Activated naive CD4-positive, alpha-beta T cell treated with anti-CD3 and anti-CD28 coated beads for 36 hours (primary cell): ENCODE measurements at regions not wholly inside any gene's neighbourhood (a gene's known extent, or its start where the extent isn't known, plus 50 kb on each side); places are given as distances from the start of the nearest gene placed in this dataset.
"Not testable (repeated sequence)": the region's sequence is repeated elsewhere in the genome, so short reads cannot be mapped to it uniquely, and the experiment has no call there.

ENCODE experiments used
- CTCF ChIA-PET: fragments of 350-600 bp; sonication (Branson Sonifier 250); formaldehyde crosslinking; loops from one replicate; lab custom pipeline; 2021; ENCODE audit warnings: antibody characterized with exemption; lab: Charles Lee
- DNase-seq: peaks from one replicate; pipeline ENCODE4 v3.0.0-alpha.2; 2020
- H3K27ac Mint-ChIP-seq: one replicate; pipeline ENCODE4 v1.8.0; 2021; ENCODE audit warnings: mild to moderate bottlenecking, mixed read lengths
- H3K27me3 Mint-ChIP-seq: one replicate; pipeline ENCODE4 v1.8.0; 2021; ENCODE audit warnings: low read depth, mixed read lengths
- H3K36me3 Mint-ChIP-seq: one replicate; pipeline ENCODE4 v1.8.0; 2021; ENCODE audit warnings: low read depth, mixed read lengths
- H3K4me1 Mint-ChIP-seq: one replicate; pipeline ENCODE4 v1.8.0; 2021; ENCODE audit warnings: low read depth, mixed read lengths
- H3K4me3 Mint-ChIP-seq: one replicate; pipeline ENCODE4 v1.8.0; 2021; ENCODE audit warnings: mild to moderate bottlenecking, moderate library complexity, mixed read lengths
- H3K9me3 Mint-ChIP-seq: one replicate; pipeline ENCODE4 v1.8.0; 2021; ENCODE audit warnings: mixed read lengths
- intact Hi-C: fragments of 100-400 bp; cut with micrococcal nuclease; formaldehyde crosslinking; loops from one replicate; pipeline ENCODE4 v1.15.1; 2023

GRCh38 chr4:144403893-144404292 lies 242.1 kb upstream of the HHIP start:
- H3K4me1 Mint-ChIP-seq, result no peaks in the 10 kb centered on the region
- H3K27ac Mint-ChIP-seq, result no peak overlapping the region
- H3K36me3 Mint-ChIP-seq, result no peaks in the 10 kb centered on the region
- DNase-seq, result no peak
- intact Hi-C loops, result no loop called here
- no peak overlapping the region for H3K4me3 Mint-ChIP-seq
- no peaks in the 10 kb centered on the region for H3K27me3 Mint-ChIP-seq
- H3K9me3 Mint-ChIP-seq, result no peaks in the 10 kb centered on the region
- CTCF ChIA-PET, result no interaction called here

GRCh38 chr4:144409525-144409924 lies 236.4 kb upstream of the HHIP start:
- CTCF ChIA-PET, result no interaction called here

GRCh38 chr4:144410230-144410783 lies 235.6 kb upstream of the HHIP start:
- H3K4me1 Mint-ChIP-seq, result no peaks in the 10 kb centered on the region
- no peaks in the 10 kb centered on the region for H3K9me3 Mint-ChIP-seq
- intact Hi-C loops, result no loop called here
- no peak for DNase-seq
- no peak overlapping the region for H3K27ac Mint-ChIP-seq
- no peak overlapping the region for H3K4me3 Mint-ChIP-seq
- H3K36me3 Mint-ChIP-seq, result no peaks in the 10 kb centered on the region
- no peaks in the 10 kb centered on the region for H3K27me3 Mint-ChIP-seq
- CTCF ChIA-PET, result no interaction called here

More at GRCh38 chr4:144409525-144409924, 236.4 kb upstream of the HHIP start:
- intact Hi-C loops, result no loop called here
- H3K36me3 Mint-ChIP-seq, result no peaks in the 10 kb centered on the region
- no peak overlapping the region for H3K4me3 Mint-ChIP-seq
- H3K4me1 Mint-ChIP-seq, result no peaks in the 10 kb centered on the region
- DNase-seq, result no peak
- no peaks in the 10 kb centered on the region for H3K9me3 Mint-ChIP-seq
- H3K27me3 Mint-ChIP-seq, result no peaks in the 10 kb centered on the region
- no peak overlapping the region for H3K27ac Mint-ChIP-seq

- no peak for DNase-seq
- no peaks in the 10 kb centered on the region for H3K27me3 Mint-ChIP-seq
- intact Hi-C loops, result no loop called here
- no peak overlapping the region for H3K27ac Mint-ChIP-seq
- no peak overlapping the region for H3K4me3 Mint-ChIP-seq
- CTCF ChIA-PET, result no interaction called here
- no peaks in the 10 kb centered on the region for H3K4me1 Mint-ChIP-seq
- no peaks in the 10 kb centered on the region for H3K36me3 Mint-ChIP-seq
- no peaks in the 10 kb centered on the region for H3K9me3 Mint-ChIP-seq
These were observed 234.8 kb upstream of the HHIP start for GRCh38 chr4:144411119-144411518.

GRCh38 chr4:144411700-144412099 lies 234.3 kb upstream of the HHIP start:
- CTCF ChIA-PET, result no interaction called here

GRCh38 chr4:144421056-144421455 lies 224.9 kb upstream of the HHIP start:
- CTCF ChIA-PET, result no interaction called here
- H3K36me3 Mint-ChIP-seq, result no peaks in the 10 kb centered on the region
- no peaks in the 10 kb centered on the region for H3K9me3 Mint-ChIP-seq
- DNase-seq, result no peak
- intact Hi-C loops, result no loop called here
- H3K27ac Mint-ChIP-seq, result no peak overlapping the region
- H3K4me1 Mint-ChIP-seq, result no peaks in the 10 kb centered on the region
- H3K4me3 Mint-ChIP-seq, result no peak overlapping the region
- H3K27me3 Mint-ChIP-seq, result no peaks in the 10 kb centered on the region

More at GRCh38 chr4:144411700-144412099, 234.3 kb upstream of the HHIP start:
- Mint-ChIP-seq H3K4me3 (no peak overlapping the region), H3K9me3 (no peaks in the 10 kb centered on the region), H3K27me3 (no peaks in the 10 kb centered on the region), H3K27ac (no peak overlapping the region), H3K36me3 (no peaks in the 10 kb centered on the region), H3K4me1 (no peaks in the 10 kb centered on the region)
- intact Hi-C loops, result no loop called here
- DNase-seq, result no peak

- Mint-ChIP-seq H3K36me3 (no peaks in the 10 kb centered on the region), H3K4me1 (no peaks in the 10 kb centered on the region), H3K9me3 (no peaks in the 10 kb centered on the region), H3K4me3 (no peak overlapping the region), H3K27me3 (no peaks in the 10 kb centered on the region), H3K27ac (no peak overlapping the region)
- DNase-seq, result no peak
- intact Hi-C loops, result no loop called here
- CTCF ChIA-PET, result no interaction called here
These were observed 224.0 kb upstream of the HHIP start for GRCh38 chr4:144421839-144422565.

GRCh38 chr4:144423930-144424329 lies 222.0 kb upstream of the HHIP start:
- Mint-ChIP-seq H3K4me3 (no peak overlapping the region), H3K36me3 (no peaks in the 10 kb centered on the region), H3K27ac (no peak overlapping the region), H3K27me3 (no peaks in the 10 kb centered on the region), H3K4me1 (no peaks in the 10 kb centered on the region), H3K9me3 (no peaks in the 10 kb centered on the region)
- CTCF ChIA-PET, result no interaction called here
- DNase-seq, result no peak
- intact Hi-C loops, result no loop called here

GRCh38 chr4:144426023-144426422 lies 219.9 kb upstream of the HHIP start:
- DNase-seq, H3K36me3 Mint-ChIP-seq, H3K27ac Mint-ChIP-seq, H3K9me3 Mint-ChIP-seq, CTCF ChIA-PET, intact Hi-C loops, H3K4me1 Mint-ChIP-seq, H3K4me3 Mint-ChIP-seq, H3K27me3 Mint-ChIP-seq: not testable (repeated sequence)

- H3K9me3 Mint-ChIP-seq, result peaks cover 3% of the 10 kb centered on the region
- H3K36me3 Mint-ChIP-seq, result no peaks in the 10 kb centered on the region
- intact Hi-C loops, result no loop called here
- no peaks in the 10 kb centered on the region for H3K4me1 Mint-ChIP-seq
- H3K27me3 Mint-ChIP-seq, result no peaks in the 10 kb centered on the region
- H3K4me3 Mint-ChIP-seq, result no peak overlapping the region
- H3K27ac Mint-ChIP-seq, result no peak overlapping the region
- no peak for DNase-seq
- CTCF ChIA-PET, result no interaction called here
These were observed 203.2 kb upstream of the HHIP start for GRCh38 chr4:144442713-144443112.

- Mint-ChIP-seq H3K4me3 (no peak overlapping the region), H3K36me3 (no peaks in the 10 kb centered on the region), H3K4me1 (no peaks in the 10 kb centered on the region), H3K9me3 (no peaks in the 10 kb centered on the region), H3K27ac (no peak overlapping the region), H3K27me3 (no peaks in the 10 kb centered on the region)
- DNase-seq, result no peak
- intact Hi-C loops, result no loop called here
- CTCF ChIA-PET, result no interaction called here
These were observed 196.3 kb upstream of the HHIP start for GRCh38 chr4:144449611-144450010.

- H3K9me3 Mint-ChIP-seq, result no peaks in the 10 kb centered on the region
- H3K4me1 Mint-ChIP-seq, result no peaks in the 10 kb centered on the region
- intact Hi-C loops, result no loop called here
- no peaks in the 10 kb centered on the region for H3K27me3 Mint-ChIP-seq
- no peak overlapping the region for H3K27ac Mint-ChIP-seq
- H3K36me3 Mint-ChIP-seq, result no peaks in the 10 kb centered on the region
- DNase-seq, result no peak
- CTCF ChIA-PET, result no interaction called here
- H3K4me3 Mint-ChIP-seq, result no peak overlapping the region
These were observed 195.4 kb upstream of the HHIP start for GRCh38 chr4:144450526-144450925.

GRCh38 chr4:144451766-144452450 lies 194.0 kb upstream of the HHIP start:
- no peak overlapping the region for H3K27ac Mint-ChIP-seq
- CTCF ChIA-PET, result no interaction called here
- no peaks in the 10 kb centered on the region for H3K9me3 Mint-ChIP-seq
- H3K4me1 Mint-ChIP-seq, result no peaks in the 10 kb centered on the region
- H3K4me3 Mint-ChIP-seq, result no peak overlapping the region
- intact Hi-C loops, result no loop called here
- no peaks in the 10 kb centered on the region for H3K36me3 Mint-ChIP-seq
- no peaks in the 10 kb centered on the region for H3K27me3 Mint-ChIP-seq
- no peak for DNase-seq
